ENCODE measurements at regions not wholly inside any gene's neighbourhood (a gene's known extent, or its start where the extent isn't known, plus 50 kb on each side); places are given as distances from the start of the nearest gene placed in this dataset.

DNA sequence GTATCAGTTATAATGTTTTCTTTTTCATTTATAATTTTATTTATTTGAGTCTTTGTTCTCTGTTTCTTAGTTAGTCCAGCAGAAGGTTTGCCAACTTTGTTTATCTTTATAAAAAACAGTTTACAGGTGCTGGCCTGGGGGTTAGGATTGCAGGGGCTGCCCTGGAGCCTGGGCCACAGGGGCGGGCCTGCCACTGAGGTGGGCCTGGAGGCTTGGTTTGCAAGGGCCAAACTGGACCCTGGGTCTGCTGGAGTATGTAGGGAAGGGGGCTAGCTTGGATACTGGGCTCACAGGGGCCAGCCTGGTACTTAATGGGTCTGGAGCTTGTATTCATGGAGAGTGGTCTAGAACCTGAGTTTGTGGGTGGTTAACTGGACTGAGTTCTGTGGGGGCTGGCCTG is 789.9 kb upstream of the ADGRL4 start:
- Histone ChIP-seq H3K27ac (ENCODE audit: low read depth in 1 of 2, low read length in 2 of 2) (no peak overlapping the region), H3K27me3 (ENCODE audit: control insufficient read depth in 4 of 4, insufficient read depth in 4 of 4, low read length in 3 of 4) (no peaks in the 10 kb centered on the region), H3K9ac (ENCODE audit: low read depth in 1 of 2, low read length in 2 of 2) (no peak overlapping the region), H3K4me3 (ENCODE audit: low read depth in 1 of 3, low read length in 3 of 3) (no peak overlapping the region), H3K9me3 (ENCODE audit: control insufficient read depth in 4 of 4, low read length in 3 of 4) (peaks cover 0 to 5% (median 1%) of the 10 kb centered on the region in 4 donors), H3K4me1 (ENCODE audit: control insufficient read depth in 4 of 4, insufficient read depth in 4 of 4, low read length in 3 of 4) (no peaks in the 10 kb centered on the region), H3K36me3 (ENCODE audit: control insufficient read depth in 4 of 4, insufficient read depth in 3 of 4, low read depth in 1 of 4, low read length in 3 of 4) (no peaks in the 10 kb centered on the region)
- WGBS = 75% methylated on average over 1 of the region's 1 CpG
- DNase-seq (ENCODE audit: low spot score) = no peak
- TF ChIP-seq YY1 (IDR thresholded peaks at IDR 0.05) (no peak), EGR1 (IDR thresholded peaks at IDR 0.05; ENCODE audit: low read depth in 2 of 2) (no peak), HNF4G (IDR thresholded peaks at IDR 0.05) (no peak), GABPA (IDR thresholded peaks at IDR 0.05 in 1 of 2, conservative IDR thresholded peaks at IDR 0.05 in 1 of 2) (no peak), HNF4A (conservative IDR thresholded peaks at IDR 0.05) (no peak), RXRA (IDR thresholded peaks at IDR 0.05) (no peak), RAD21 (IDR thresholded peaks at IDR 0.05) (no peak), SP1 (IDR thresholded peaks at IDR 0.05) (no peak), FOXA2 (IDR thresholded peaks at IDR 0.05) (no peak), FOXA1 (IDR thresholded peaks at IDR 0.05) (no peak), TAF1 (conservative IDR thresholded peaks at IDR 0.05) (no peak), NR2F2 (IDR thresholded peaks at IDR 0.05) (no peak), JUND (IDR thresholded peaks at IDR 0.05) (no peak)
- TF ChIP-seq, protein P1, sequence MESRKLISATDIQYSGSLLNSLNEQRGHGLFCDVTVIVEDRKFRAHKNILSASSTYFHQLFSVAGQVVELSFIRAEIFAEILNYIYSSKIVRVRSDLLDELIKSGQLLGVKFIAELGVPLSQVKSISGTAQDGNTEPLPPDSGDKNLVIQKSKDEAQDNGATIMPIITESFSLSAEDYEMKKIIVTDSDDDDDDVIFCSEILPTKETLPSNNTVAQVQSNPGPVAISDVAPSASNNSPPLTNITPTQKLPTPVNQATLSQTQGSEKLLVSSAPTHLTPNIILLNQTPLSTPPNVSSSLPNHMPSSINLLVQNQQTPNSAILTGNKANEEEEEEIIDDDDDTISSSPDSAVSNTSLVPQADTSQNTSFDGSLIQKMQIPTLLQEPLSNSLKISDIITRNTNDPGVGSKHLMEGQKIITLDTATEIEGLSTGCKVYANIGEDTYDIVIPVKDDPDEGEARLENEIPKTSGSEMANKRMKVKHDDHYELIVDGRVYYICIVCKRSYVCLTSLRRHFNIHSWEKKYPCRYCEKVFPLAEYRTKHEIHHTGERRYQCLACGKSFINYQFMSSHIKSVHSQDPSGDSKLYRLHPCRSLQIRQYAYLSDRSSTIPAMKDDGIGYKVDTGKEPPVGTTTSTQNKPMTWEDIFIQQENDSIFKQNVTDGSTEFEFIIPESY (IDR thresholded peaks at IDR 0.05) = no peak
- TF ChIP-seq, protein P2, sequence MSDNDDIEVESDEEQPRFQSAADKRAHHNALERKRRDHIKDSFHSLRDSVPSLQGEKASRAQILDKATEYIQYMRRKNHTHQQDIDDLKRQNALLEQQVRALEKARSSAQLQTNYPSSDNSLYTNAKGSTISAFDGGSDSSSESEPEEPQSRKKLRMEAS (IDR thresholded peaks at IDR 0.05) = no peak
- TF ChIP-seq, protein P3, sequence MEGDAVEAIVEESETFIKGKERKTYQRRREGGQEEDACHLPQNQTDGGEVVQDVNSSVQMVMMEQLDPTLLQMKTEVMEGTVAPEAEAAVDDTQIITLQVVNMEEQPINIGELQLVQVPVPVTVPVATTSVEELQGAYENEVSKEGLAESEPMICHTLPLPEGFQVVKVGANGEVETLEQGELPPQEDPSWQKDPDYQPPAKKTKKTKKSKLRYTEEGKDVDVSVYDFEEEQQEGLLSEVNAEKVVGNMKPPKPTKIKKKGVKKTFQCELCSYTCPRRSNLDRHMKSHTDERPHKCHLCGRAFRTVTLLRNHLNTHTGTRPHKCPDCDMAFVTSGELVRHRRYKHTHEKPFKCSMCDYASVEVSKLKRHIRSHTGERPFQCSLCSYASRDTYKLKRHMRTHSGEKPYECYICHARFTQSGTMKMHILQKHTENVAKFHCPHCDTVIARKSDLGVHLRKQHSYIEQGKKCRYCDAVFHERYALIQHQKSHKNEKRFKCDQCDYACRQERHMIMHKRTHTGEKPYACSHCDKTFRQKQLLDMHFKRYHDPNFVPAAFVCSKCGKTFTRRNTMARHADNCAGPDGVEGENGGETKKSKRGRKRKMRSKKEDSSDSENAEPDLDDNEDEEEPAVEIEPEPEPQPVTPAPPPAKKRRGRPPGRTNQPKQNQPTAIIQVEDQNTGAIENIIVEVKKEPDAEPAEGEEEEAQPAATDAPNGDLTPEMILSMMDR (IDR thresholded peaks at IDR 0.05; ENCODE audit: low read depth, low read length, missing input control) = no peak
- TF ChIP-seq, protein P4, sequence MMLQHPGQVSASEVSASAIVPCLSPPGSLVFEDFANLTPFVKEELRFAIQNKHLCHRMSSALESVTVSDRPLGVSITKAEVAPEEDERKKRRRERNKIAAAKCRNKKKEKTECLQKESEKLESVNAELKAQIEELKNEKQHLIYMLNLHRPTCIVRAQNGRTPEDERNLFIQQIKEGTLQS (IDR thresholded peaks at IDR 0.05) = no peak
- TF ChIP-seq, protein P5, sequence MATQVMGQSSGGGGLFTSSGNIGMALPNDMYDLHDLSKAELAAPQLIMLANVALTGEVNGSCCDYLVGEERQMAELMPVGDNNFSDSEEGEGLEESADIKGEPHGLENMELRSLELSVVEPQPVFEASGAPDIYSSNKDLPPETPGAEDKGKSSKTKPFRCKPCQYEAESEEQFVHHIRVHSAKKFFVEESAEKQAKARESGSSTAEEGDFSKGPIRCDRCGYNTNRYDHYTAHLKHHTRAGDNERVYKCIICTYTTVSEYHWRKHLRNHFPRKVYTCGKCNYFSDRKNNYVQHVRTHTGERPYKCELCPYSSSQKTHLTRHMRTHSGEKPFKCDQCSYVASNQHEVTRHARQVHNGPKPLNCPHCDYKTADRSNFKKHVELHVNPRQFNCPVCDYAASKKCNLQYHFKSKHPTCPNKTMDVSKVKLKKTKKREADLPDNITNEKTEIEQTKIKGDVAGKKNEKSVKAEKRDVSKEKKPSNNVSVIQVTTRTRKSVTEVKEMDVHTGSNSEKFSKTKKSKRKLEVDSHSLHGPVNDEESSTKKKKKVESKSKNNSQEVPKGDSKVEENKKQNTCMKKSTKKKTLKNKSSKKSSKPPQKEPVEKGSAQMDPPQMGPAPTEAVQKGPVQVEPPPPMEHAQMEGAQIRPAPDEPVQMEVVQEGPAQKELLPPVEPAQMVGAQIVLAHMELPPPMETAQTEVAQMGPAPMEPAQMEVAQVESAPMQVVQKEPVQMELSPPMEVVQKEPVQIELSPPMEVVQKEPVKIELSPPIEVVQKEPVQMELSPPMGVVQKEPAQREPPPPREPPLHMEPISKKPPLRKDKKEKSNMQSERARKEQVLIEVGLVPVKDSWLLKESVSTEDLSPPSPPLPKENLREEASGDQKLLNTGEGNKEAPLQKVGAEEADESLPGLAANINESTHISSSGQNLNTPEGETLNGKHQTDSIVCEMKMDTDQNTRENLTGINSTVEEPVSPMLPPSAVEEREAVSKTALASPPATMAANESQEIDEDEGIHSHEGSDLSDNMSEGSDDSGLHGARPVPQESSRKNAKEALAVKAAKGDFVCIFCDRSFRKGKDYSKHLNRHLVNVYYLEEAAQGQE (IDR thresholded peaks at IDR 0.05) = no peak

Measured in liver (tissue), 8 donors.